HG03520 (cell line): ENCODE measurements at regions not wholly inside any gene's neighbourhood (a gene's known extent, or its start where the extent isn't known, plus 50 kb on each side); places are given as distances from the start of the nearest gene placed in this dataset.

Experiments used
- ATAC-seq: cut with Tn5 transposase; IDR thresholded peaks from one replicate; pipeline ENCODE4 v1.9.1; 2021; ENCODE audit warnings: mild to moderate bottlenecking, moderate library complexity; ENCODE audit not compliant: unreplicated experiment

DNA sequence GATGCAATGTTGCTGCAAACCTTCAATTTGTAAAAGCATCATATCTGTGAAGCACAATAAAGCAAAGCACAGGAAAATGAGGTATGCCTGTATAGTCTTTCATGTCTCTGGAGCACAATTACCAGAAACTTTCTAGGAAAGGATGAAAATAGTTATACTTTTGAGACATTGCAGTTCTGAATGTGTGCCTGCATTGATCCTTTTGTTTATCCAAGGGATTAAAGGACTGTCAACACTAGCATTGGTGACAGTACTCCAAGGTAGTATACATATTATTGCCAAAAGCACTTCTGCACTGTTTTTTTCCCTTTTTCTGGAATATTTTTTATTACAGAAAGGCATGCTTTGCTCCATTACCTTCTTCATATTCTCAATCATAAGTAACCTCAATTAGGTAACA is 476.0 kb downstream of the GABRG1 start:
- ATAC-seq = no peak

GRCh38 chr4:45646885-45647590 is 476.8 kb downstream of the GABRG1 start:
- no peak for ATAC-seq

DNA sequence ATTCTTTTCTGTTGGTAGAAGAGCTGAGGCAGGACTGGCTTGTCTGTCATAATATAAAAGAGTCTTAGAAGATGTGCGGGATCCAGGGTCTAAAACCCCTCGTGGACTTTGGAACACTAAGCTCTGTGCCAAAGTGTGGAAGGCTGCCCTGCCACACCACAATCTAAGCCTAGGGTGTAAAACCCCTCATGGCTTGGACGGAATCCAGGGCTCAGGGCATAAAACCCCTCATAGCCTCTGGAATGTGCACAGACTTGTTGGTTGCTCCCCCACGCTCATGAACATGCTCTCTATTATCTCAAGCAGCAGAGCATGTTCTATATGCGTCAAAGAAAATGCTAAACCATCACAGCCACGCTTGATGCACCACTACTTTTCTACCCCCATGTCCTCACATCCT is 483.6 kb downstream of the GABRG1 start:
- ATAC-seq = no peak

DNA sequence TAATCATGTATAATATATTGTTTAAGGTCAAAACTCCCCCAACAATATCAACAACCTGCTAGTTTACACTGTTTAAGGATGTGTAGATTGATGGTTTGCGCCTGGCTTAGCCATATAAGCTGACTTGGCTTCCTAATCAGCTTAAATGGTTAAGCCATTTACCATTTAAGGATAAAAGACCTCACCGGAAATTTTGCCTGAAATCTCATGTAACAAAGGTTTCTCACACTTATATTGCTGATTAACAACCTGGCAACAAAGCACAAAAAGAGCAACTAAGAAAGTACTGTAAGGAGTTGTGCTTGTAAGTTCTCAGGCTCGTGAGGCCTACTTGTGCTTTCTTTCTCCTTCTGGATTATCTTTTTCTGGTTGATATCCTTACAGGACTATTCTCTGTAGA is 485.2 kb downstream of the GABRG1 start:
- ATAC-seq = no peak

DNA sequence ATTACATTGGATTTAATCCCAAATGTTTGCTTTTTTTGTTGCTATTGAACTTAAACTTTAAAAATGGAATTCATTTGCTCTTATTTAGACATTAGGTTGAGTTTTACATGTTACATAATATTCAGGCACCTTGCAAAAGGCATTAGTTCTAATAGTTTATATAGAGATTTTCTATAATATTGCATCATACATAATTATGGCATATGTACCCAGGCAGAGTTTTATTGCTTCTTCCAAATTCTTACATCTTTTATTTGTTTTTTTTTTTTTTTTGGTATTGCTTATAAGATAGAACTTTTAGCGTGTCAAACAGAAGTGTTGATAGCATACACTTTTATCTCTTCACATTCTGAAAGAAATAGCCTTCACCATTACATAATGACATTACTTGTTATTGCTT is 487.7 kb downstream of the GABRG1 start:
- no peak for ATAC-seq

DNA sequence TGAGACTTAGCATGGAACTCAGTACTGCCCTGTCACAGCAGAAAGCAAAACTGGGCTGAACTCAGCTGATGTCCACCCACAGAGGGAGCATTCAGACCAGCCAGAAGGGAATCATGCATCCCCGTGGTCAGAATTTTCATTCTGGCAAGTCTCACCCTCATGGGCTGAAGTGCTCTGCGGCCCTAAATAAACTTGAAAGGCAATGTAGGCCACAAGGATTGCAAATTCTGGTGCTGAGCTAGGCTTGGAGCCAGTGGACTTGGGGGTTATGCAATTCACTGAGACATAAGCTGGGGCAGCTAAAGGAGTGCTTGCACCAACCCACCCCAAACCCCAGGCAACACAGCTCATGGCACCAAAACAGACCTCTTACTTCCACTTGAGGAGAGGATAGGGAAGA is 494.1 kb downstream of the GABRG1 start:
- no peak for ATAC-seq

DNA sequence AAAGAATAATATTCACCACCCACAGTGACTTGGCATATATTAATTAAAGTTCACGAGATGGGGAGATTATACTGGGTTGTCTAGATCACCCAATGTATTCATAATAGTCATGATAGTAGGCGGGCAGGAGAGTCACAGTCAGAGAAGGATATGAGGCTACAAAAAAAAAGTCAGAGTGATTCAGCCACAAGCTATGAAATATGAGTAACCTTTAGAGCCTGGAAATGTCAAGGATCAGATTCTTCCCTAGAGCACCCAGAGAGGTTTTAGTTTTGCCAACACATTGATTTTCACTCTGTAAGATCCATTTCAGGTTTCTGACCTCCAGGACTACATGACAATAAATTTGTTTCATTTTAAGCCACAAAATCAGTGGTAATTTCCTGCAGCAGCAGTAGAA is 501.9 kb downstream of the GABRG1 start:
- ATAC-seq = no peak

GRCh38 chr4:45620808-45621207 is 503.0 kb downstream of the GABRG1 start:
- ATAC-seq = no peak

- no peak for ATAC-seq
Measured at GRCh38 chr4:45596379-45597101, 527.3 kb downstream of the GABRG1 start.

DNA sequence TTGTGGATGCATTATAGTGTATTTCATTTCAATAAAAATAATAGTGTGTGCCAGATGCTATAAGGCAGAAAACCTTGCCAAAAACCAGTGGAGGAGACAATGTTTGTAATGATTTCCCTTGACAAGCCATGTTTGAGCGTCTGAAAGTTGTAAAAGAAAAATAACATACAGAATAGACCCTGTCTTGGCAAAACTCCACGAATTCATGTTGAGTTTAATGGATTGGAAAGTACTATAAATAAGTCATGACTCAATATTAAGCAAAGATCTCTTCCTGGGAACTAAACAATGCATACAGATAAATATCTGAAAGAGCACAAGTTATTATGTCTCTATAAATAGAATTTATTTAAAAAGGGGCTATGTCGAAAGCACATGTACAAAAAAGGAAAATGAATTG is 543.5 kb downstream of the GABRG1 start:
- ATAC-seq = no peak

- ATAC-seq = no peak
Measured at GRCh38 chr4:45578874-45579273, 545.0 kb downstream of the GABRG1 start.

- no peak for ATAC-seq
Measured at GRCh38 chr4:45576275-45576674, 547.6 kb downstream of the GABRG1 start.

- ATAC-seq = no peak
Measured at GRCh38 chr4:45569619-45570018, 554.2 kb downstream of the GABRG1 start.

- no peak for ATAC-seq
Measured at GRCh38 chr4:45568694-45569093, 555.2 kb downstream of the GABRG1 start.

DNA sequence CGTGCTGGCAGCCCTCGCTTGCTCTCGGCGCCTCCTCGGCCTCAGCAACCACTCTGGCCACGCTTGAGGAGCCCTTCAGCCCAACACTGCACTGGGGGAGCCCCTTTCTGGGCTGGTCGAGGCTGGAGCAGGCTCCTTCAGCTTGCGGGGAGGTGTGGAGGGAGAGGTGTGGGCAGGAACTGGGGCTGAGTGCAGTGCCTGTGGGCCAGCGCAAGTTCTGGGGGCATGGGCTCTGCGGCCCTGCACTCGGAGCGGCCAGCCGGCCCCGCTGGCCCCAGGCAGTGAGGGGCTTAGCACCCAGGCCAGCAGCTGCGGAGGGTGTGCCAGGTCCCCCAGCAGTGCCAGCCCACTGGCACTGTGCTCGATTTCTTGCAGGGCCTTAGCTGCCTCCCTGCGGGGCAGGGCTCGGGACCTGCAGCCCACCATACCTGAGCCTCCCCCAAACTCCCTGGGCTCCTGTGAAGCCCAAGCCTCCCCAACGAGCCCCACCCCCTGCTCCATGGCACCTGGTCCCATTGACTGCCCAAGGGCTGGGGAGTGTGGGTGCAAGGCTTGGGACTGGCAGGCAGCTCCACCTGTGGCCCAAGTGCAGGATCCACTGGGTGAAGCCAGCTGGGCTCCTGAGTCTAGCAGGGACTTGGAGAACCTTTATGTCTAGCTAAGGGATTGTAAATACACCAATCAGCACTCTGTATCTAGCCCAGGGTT is 556.8 kb downstream of the GABRG1 start:
- ATAC-seq = no peak

DNA sequence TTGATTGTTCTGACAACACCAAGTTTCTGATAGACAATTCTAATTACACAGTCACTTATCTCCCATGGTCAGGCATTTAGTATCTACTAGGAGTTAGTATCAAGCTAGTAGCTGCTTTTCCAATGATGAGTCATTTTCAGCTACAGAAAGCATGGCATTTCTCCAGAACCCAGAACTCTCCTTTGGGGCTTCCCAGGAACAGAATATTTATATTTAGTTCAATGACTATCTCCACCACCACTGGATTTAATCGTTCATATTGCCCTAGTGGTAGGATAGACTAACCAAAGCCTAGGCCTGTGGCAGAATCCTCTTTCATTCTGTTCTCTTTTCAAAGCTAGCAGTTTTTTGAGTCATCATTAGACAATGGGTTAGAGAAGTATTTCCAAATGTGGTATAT is 569.4 kb downstream of the GABRG1 start:
- no peak for ATAC-seq

DNA sequence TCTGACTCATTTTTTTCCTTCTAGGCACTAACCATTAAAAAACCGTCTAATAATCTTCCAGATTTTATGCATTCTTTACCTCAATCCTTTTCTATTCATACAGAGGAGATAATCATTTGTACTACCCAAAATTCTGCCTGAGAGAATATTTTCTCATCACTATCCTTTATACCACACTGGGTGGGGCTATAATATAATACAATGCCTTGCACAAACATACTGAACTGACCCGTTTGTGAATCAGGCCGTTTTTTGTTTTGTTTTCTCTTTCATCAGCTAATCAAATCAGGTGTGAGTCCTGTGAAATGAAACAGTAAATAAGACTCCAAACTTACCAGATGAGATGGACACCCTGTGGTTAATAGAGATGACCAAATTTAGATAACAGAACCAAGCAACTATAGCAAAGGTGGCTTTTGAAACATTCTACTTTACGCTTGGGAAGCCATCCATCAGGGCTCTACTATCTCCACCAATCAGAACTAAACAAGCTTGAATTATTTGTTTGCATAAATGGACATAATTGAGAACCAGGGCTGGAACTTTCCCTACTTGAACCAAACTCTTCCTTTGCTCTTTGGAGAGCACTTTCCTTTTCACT is 573.0 kb downstream of the GABRG1 start:
- no peak for ATAC-seq

GRCh38 chr4:45539142-45539814 is 584.6 kb downstream of the GABRG1 start:
- ATAC-seq = no peak

DNA sequence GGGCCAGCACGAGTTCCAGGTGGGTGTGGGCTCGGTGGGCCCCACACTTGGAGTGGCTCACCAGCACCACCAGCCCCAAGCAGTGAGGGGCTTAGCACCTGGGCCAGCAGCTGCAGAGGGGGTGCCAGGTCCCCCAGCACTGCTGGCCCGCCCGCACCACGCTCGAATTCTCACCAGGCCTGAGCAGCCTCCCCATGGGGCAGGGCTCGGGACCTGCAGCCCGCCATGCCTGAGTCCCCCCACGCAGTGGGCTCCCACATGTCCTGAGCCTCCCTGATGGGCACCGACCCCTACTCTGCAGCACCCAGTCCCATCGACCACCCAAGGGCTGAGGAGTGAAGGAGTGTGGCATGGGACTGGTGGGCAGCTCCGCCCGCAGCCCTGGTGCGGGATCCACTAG is 593.4 kb downstream of the GABRG1 start:
- no peak for ATAC-seq

GRCh38 chr4:45527160-45527559 is 596.7 kb downstream of the GABRG1 start:
- ATAC-seq = no peak

DNA sequence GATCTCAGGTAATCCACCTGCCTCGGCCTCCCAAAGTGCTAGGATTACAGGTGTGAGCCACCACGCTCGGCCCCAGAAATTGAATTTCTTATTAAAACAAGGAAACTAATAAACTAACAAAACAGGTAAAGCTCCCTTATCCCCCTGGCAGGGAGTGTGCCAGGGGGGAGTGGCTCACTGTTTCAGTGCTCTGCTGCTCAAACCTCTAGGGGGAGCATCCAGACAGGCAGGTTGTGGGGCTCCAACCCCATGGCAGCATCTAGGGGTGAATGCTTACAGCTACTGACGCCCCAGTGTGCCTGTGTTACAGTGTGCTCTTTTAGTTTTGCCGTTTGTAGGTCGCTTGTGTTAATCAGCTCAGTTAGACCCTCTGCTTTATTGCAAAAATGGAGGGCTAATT is 605.0 kb downstream of the GABRG1 start:
- no peak for ATAC-seq
